Tibial nerve (tissue), 4 donors: ENCODE measurements at regions not wholly inside any gene's neighbourhood (a gene's known extent, or its start where the extent isn't known, plus 50 kb on each side); places are given as distances from the start of the nearest gene placed in this dataset.

ENCODE experiments used
- EP300 ChIP-seq, 2 donors: sonication (generic); formaldehyde crosslinking; IDR thresholded peaks; one replicate each; pipeline ENCODE4 v1.6.1; 2017; ENCODE audit warnings: antibody characterized with exemption in 2 of 2, mild to moderate bottlenecking in 1 of 2
- POLR2A ChIP-seq, 2 donors: fragments of 450-650 bp; IDR thresholded peaks; one replicate each; pipeline ENCODE4 v1.6.1; 2017; ENCODE audit warnings: antibody characterized with exemption in 2 of 2, mild to moderate bottlenecking in 2 of 2, moderate library complexity in 2 of 2
- TF ChIP-seq, protein P1 (sequence below), 5 experiments: fragments of 200-600 bp in 3 of 5; fragments of 450-650 bp in 2 of 5; sonication (generic) in 3 of 5; IDR thresholded peaks; one replicate each; pipeline ENCODE4 v1.5.1; 2016 to 2019; ENCODE audit warnings: antibody characterized with exemption in 5 of 5, mild to moderate bottlenecking in 3 of 5, moderate library complexity in 2 of 5

DNA sequence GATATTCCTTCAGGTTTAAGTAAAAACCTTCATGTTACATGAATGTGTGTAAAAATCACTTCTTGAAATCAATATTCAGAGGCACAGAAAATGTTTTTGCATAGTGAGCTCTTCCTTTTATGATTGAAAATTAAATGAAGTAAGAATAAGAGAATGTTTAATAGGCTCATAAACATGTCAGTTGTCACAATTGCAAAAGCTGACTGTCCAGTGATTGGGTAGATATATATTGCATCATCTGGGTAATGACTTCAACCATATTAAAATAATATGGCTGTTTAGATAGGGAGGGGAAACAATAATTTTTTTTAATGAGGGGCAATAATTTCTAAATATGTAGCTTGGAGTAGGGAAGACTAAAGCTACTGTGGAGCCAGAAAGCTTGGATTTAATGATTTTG lies 529.8 kb upstream of the GOLIM4 start:
- TF ChIP-seq, protein P1, sequence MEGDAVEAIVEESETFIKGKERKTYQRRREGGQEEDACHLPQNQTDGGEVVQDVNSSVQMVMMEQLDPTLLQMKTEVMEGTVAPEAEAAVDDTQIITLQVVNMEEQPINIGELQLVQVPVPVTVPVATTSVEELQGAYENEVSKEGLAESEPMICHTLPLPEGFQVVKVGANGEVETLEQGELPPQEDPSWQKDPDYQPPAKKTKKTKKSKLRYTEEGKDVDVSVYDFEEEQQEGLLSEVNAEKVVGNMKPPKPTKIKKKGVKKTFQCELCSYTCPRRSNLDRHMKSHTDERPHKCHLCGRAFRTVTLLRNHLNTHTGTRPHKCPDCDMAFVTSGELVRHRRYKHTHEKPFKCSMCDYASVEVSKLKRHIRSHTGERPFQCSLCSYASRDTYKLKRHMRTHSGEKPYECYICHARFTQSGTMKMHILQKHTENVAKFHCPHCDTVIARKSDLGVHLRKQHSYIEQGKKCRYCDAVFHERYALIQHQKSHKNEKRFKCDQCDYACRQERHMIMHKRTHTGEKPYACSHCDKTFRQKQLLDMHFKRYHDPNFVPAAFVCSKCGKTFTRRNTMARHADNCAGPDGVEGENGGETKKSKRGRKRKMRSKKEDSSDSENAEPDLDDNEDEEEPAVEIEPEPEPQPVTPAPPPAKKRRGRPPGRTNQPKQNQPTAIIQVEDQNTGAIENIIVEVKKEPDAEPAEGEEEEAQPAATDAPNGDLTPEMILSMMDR (IDR thresholded peaks at IDR 0.05), result no peak
- TF ChIP-seq POLR2A (IDR thresholded peaks at IDR 0.05) (no peak), EP300 (IDR thresholded peaks at IDR 0.05) (no peak)
